CD4-positive, alpha-beta T cell treated with Interleukin-21 for 1 hour (primary cell): ENCODE measurements at regions not wholly inside any gene's neighbourhood (a gene's known extent, or its start where the extent isn't known, plus 50 kb on each side); places are given as distances from the start of the nearest gene placed in this dataset.
"Not testable (repeated sequence)": the region's sequence is repeated elsewhere in the genome, so short reads cannot be mapped to it uniquely, and the experiment has no call there.

ENCODE experiments used
- DNase-seq: peaks from one replicate; pipeline ENCODE4 v3.0.0-alpha.2; 2020

GRCh38 chr16:52035436-52035835, 511.5 kb downstream of the TOX3 start:
- DNase-seq, result no peak

GRCh38 chr16:52034830-52035229, 512.1 kb downstream of the TOX3 start:
- DNase-seq, result no peak

GRCh38 chr16:52033992-52034391, 513.0 kb downstream of the TOX3 start:
- no peak for DNase-seq

- DNase-seq, result no peak
These were observed 524.0 kb downstream of the TOX3 start for GRCh38 chr16:52022980-52023379.

GRCh38 chr16:52022177-52022576, 524.8 kb downstream of the TOX3 start:
- DNase-seq, result no peak

- DNase-seq, result no peak
These were observed 530.6 kb downstream of the TOX3 start for GRCh38 chr16:52016387-52016786.

GRCh38 chr16:52005551-52005950, 541.4 kb downstream of the TOX3 start:
- DNase-seq, result no peak

GRCh38 chr16:52004343-52004742, 542.6 kb downstream of the TOX3 start:
- no peak for DNase-seq

- no peak for DNase-seq
These were observed 544.9 kb downstream of the TOX3 start for GRCh38 chr16:52002026-52002425.

- DNase-seq, result no peak
These were observed 550.4 kb downstream of the TOX3 start for GRCh38 chr16:51996516-51996915.

GRCh38 chr16:51994597-51994996, 552.3 kb downstream of the TOX3 start:
- no peak for DNase-seq

- no peak for DNase-seq
These were observed 557.2 kb downstream of the TOX3 start for GRCh38 chr16:51989637-51990230.

GRCh38 chr16:51988977-51989376, 558.0 kb downstream of the TOX3 start:
- no peak for DNase-seq

- no peak for DNase-seq
These were observed 559.4 kb downstream of the TOX3 start for GRCh38 chr16:51987519-51987918.

- no peak for DNase-seq
These were observed 560.2 kb downstream of the TOX3 start for GRCh38 chr16:51986717-51987116.

- DNase-seq, result no peak
These were observed 560.6 kb downstream of the TOX3 start for GRCh38 chr16:51986301-51986700.

GRCh38 chr16:51985126-51985525, 561.8 kb downstream of the TOX3 start:
- no peak for DNase-seq

GRCh38 chr16:51984395-51984794, 562.5 kb downstream of the TOX3 start:
- no peak for DNase-seq

GRCh38 chr16:51982715-51983680, 563.9 kb downstream of the TOX3 start:
- DNase-seq, result peak; percentile 18

GRCh38 chr16:51981725-51982124, 565.2 kb downstream of the TOX3 start:
- no peak for DNase-seq

GRCh38 chr16:51977506-51977905, 569.4 kb downstream of the TOX3 start:
- DNase-seq, result not testable (repeated sequence)

GRCh38 chr16:51971184-51971583, 575.8 kb downstream of the TOX3 start:
- no peak for DNase-seq

GRCh38 chr16:51968749-51969148, 578.2 kb downstream of the TOX3 start:
- DNase-seq, result no peak

GRCh38 chr16:51967646-51968045, 579.3 kb downstream of the TOX3 start:
- DNase-seq, result no peak
